ENCODE measurements at regions not wholly inside any gene's neighbourhood (a gene's known extent, or its start where the extent isn't known, plus 50 kb on each side); places are given as distances from the start of the nearest gene placed in this dataset.

GRCh38 chr11:25938952-25939351 is 393.0 kb upstream of the ANO3 start:
- TF ChIP-seq CTCF (optimal IDR thresholded peaks at IDR 0.05 in 1 of 3, IDR thresholded peaks at IDR 0.05 in 1 of 3, conservative IDR thresholded peaks at IDR 0.05 in 1 of 3; ENCODE audit: extremely low read depth in 1 of 3, insufficient read depth in 2 of 3, low read length in 3 of 3) (no peak), EZH2 (IDR thresholded peaks at IDR 0.05; ENCODE audit: low read length) (no peak)

All from keratinocyte (primary cell).